Loucy (cell line): ENCODE measurements at regions not wholly inside any gene's neighbourhood (a gene's known extent, or its start where the extent isn't known, plus 50 kb on each side); places are given as distances from the start of the nearest gene placed in this dataset.

Source experiments
- CTCF ChIP-seq: fragments of 200-600 bp; sonication (generic); conservative IDR thresholded peaks from 2 replicates; pipeline ENCODE4 v1.5.1; 2014; ENCODE audit warnings: mild to moderate bottlenecking, antibody characterized with exemption, low read length
- EZH2phosphoT487 ChIP-seq: fragments of 200-600 bp; IDR thresholded peaks from 2 replicates; pipeline ENCODE4 v1.6.1; 2018; ENCODE audit warnings: antibody characterized with exemption, mild to moderate bottlenecking, moderate library complexity, borderline replicate concordance

GRCh38 chr2:71959494-71959893, 188.2 kb downstream of the CYP26B1 start:
- no peak for TF ChIP-seq CTCF
- no peak for TF ChIP-seq EZH2phosphoT487
